Cardiac fibroblast (primary cell): ENCODE measurements at regions not wholly inside any gene's neighbourhood (a gene's known extent, or its start where the extent isn't known, plus 50 kb on each side); places are given as distances from the start of the nearest gene placed in this dataset.
A peak's percentile ranks its signal among the peaks of the same experiment; 100 is the strongest.

Source experiments
- DNase-seq, 2 donors: peaks; one replicate each; pipeline versions ENCODE4 v3.0.0 to v3.0.0-alpha.2; 2010; ENCODE audit warnings: low read depth in 2 of 2
- H3K4me3 ChIP-seq, 2 donors: replicated peaks in 1 of 2; 1 replicate in 1 of 2; 2 replicates in 1 of 2; pipeline ENCODE4 v1.5.1; 2011; ENCODE audit warnings: low read depth in 2 of 2, low read length in 2 of 2, mild to moderate bottlenecking in 2 of 2, moderate library complexity in 1 of 2
- CTCF ChIP-seq: IDR thresholded peaks from one replicate; pipeline ENCODE4 v1.5.1; 2011; ENCODE audit warnings: low read depth, mild to moderate bottlenecking, low read length, inconsistent platforms

- no peak for TF ChIP-seq CTCF
- no peak overlapping the region for H3K4me3 ChIP-seq
- no peak for DNase-seq
These were observed 76.9 kb upstream of the ZFHX3 start for GRCh38 chr16:73124665-73125375.

- peak; percentile 12 to 27 for DNase-seq
- H3K4me3 ChIP-seq = no peak overlapping the region
- TF ChIP-seq CTCF = no peak
These were observed 76.2 kb upstream of the ZFHX3 start for GRCh38 chr16:73124097-73124652.

GRCh38 chr16:73122604-73123391 lies 74.9 kb upstream of the ZFHX3 start:
- H3K4me3 ChIP-seq = no peak overlapping the region
- TF ChIP-seq CTCF = no peak
- peak; percentile 60 to 62 for DNase-seq

- DNase-seq = no peak
These were observed 68.6 kb upstream of the ZFHX3 start for GRCh38 chr16:73116576-73116975.

GRCh38 chr16:73113336-73113735 lies 65.4 kb upstream of the ZFHX3 start:
- TF ChIP-seq CTCF = no peak
- no peak overlapping the region for H3K4me3 ChIP-seq
- peak; percentile 69 to 82 for DNase-seq

More at GRCh38 chr16:73116576-73116975, 68.6 kb upstream of the ZFHX3 start:
- no peak overlapping the region for H3K4me3 ChIP-seq
- TF ChIP-seq CTCF = no peak

GRCh38 chr16:73108195-73108963 lies 60.5 kb upstream of the ZFHX3 start:
- no peak overlapping the region for H3K4me3 ChIP-seq
- TF ChIP-seq CTCF = no peak
- no peak for DNase-seq
